ENCODE measurements at regions not wholly inside any gene's neighbourhood (a gene's known extent, or its start where the extent isn't known, plus 50 kb on each side); places are given as distances from the start of the nearest gene placed in this dataset.

GRCh38 chr12:58523360-58523759 is 396.9 kb downstream of the LRIG3 start:
- Histone ChIP-seq H3K9me3 (ENCODE audit: insufficient read depth, low read length) (no peaks in the 10 kb centered on the region; the same call in 1 of the 2 replicates), H3K4me3 (ENCODE audit: insufficient read depth, low read length, poor library complexity, severe bottlenecking) (no peak overlapping the region), H3K79me2 (ENCODE audit: insufficient read depth, low read length) (no peaks in the 10 kb centered on the region), H3F3A (ENCODE audit: insufficient read depth) (no peaks in the 10 kb centered on the region), H3K4me2 (ENCODE audit: low read depth, low read length, poor library complexity, severe bottlenecking) (no peak overlapping the region), H3K27me3 (ENCODE audit: low read length) (no peaks in the 10 kb centered on the region), H3K36me3 (ENCODE audit: low read length) (no peaks in the 10 kb centered on the region), H3K9me2 (replicated peaks; ENCODE audit: insufficient read depth, low read length) (no peaks in the 10 kb centered on the region), H2AFZ (ENCODE audit: low read depth, low read length, severe bottlenecking) (no peak overlapping the region), H3K9ac (ENCODE audit: low read length) (no peak overlapping the region), H4K20me1 (ENCODE audit: low read depth, low read length) (no peaks in the 10 kb centered on the region), H3K27ac (ENCODE audit: low read depth, low read length) (no peak overlapping the region)
- no peak for TF ChIP-seq EZH2phosphoT487 (conservative IDR thresholded peaks at IDR 0.05; ENCODE audit: low read length)
- no peak for TF ChIP-seq CTCF (IDR thresholded peaks at IDR 0.05; ENCODE audit: insufficient read depth, low read length, poor library complexity, severe bottlenecking)

- no peak overlapping the region for H3K27ac ChIP-seq (ENCODE audit: low read depth, low read length)
- no peak overlapping the region for H2AFZ ChIP-seq (ENCODE audit: low read depth, low read length, severe bottlenecking)
- TF ChIP-seq EZH2phosphoT487 (conservative IDR thresholded peaks at IDR 0.05; ENCODE audit: low read length) (no peak), CTCF (IDR thresholded peaks at IDR 0.05; ENCODE audit: insufficient read depth, low read length, poor library complexity, severe bottlenecking) (no peak)
These were observed 392.0 kb downstream of the LRIG3 start for GRCh38 chr12:58528271-58528670.

GRCh38 chr12:58529114-58529665 is 391.1 kb downstream of the LRIG3 start:
- H3K27ac ChIP-seq (ENCODE audit: low read depth, low read length), result no peak overlapping the region
- no peak overlapping the region for H3K4me2 ChIP-seq (ENCODE audit: low read depth, low read length, poor library complexity, severe bottlenecking)

More at GRCh38 chr12:58528271-58528670, 392.0 kb downstream of the LRIG3 start:
- Histone ChIP-seq H3K4me2 (ENCODE audit: low read depth, low read length, poor library complexity, severe bottlenecking) (no peak overlapping the region), H3K79me2 (ENCODE audit: insufficient read depth, low read length) (no peaks in the 10 kb centered on the region), H3K36me3 (ENCODE audit: low read length) (no peaks in the 10 kb centered on the region), H3K27me3 (ENCODE audit: low read length) (no peaks in the 10 kb centered on the region), H3K9me3 (ENCODE audit: insufficient read depth, low read length) (no peaks in the 10 kb centered on the region), H3K9me2 (replicated peaks; ENCODE audit: insufficient read depth, low read length) (no peaks in the 10 kb centered on the region), H3K4me3 (ENCODE audit: insufficient read depth, low read length, poor library complexity, severe bottlenecking) (no peak overlapping the region), H4K20me1 (ENCODE audit: low read depth, low read length) (no peaks in the 10 kb centered on the region), H3K9ac (ENCODE audit: low read length) (no peak overlapping the region), H3F3A (ENCODE audit: insufficient read depth) (no peaks in the 10 kb centered on the region)

More at GRCh38 chr12:58529114-58529665, 391.1 kb downstream of the LRIG3 start:
- no peak overlapping the region for H3K4me3 ChIP-seq (ENCODE audit: insufficient read depth, low read length, poor library complexity, severe bottlenecking)
- no peaks in the 10 kb centered on the region for H3K9me2 ChIP-seq (replicated peaks; ENCODE audit: insufficient read depth, low read length)
- no peaks in the 10 kb centered on the region for H3K79me2 ChIP-seq (ENCODE audit: insufficient read depth, low read length)
- H3K36me3 ChIP-seq (ENCODE audit: low read length), result no peaks in the 10 kb centered on the region
- H3K9me3 ChIP-seq (ENCODE audit: insufficient read depth, low read length), result no peaks in the 10 kb centered on the region
- H3K9ac ChIP-seq (ENCODE audit: low read length), result no peak overlapping the region
- H2AFZ ChIP-seq (ENCODE audit: low read depth, low read length, severe bottlenecking), result no peak overlapping the region
- TF ChIP-seq EZH2phosphoT487 (conservative IDR thresholded peaks at IDR 0.05; ENCODE audit: low read length) (no peak), CTCF (IDR thresholded peaks at IDR 0.05; ENCODE audit: insufficient read depth, low read length, poor library complexity, severe bottlenecking) (no peak)
- no peaks in the 10 kb centered on the region for H3K27me3 ChIP-seq (ENCODE audit: low read length)
- H3F3A ChIP-seq (ENCODE audit: insufficient read depth), result no peaks in the 10 kb centered on the region
- H4K20me1 ChIP-seq (ENCODE audit: low read depth, low read length), result no peaks in the 10 kb centered on the region
